HepG2 (cell line): ENCODE measurements at regions not wholly inside any gene's neighbourhood (a gene's known extent, or its start where the extent isn't known, plus 50 kb on each side); places are given as distances from the start of the nearest gene placed in this dataset.
"Not testable (repeated sequence)": the region's sequence is repeated elsewhere in the genome, so short reads cannot be mapped to it uniquely, and the experiment has no call there.

Experiments
- ATAC-seq: fragments of 200-7000 bp; cut with Tn5 transposase; 3 replicates; pipeline ENCODE4 v1.9.1; 2020; ENCODE audit warnings: mild to moderate bottlenecking, moderate library complexity
- BruUV-seq: library from RNA; stranded (reverse); fragments of 400-500 nt; replicated peaks from 2 replicates; lab custom pipeline; 2021; lab: Mats Ljungman, UMichigan
- CTCF ChIA-PET: fragments of 300-600 bp; formaldehyde crosslinking; extraction: SDS; loops from one replicate; lab custom pipeline; 2021; ENCODE audit warnings: low total read pairs, inconsistent platforms, low intra/inter-chr PET ratio; lab: Yijun Ruan, JAX
- POLR2A ChIA-PET: fragments of 350-600 bp; sonication (Branson Sonifier 250); formaldehyde crosslinking; loops from one replicate; lab custom pipeline; 2020; ENCODE audit warnings: antibody characterized with exemption, inconsistent platforms; lab: Yijun Ruan, JAX
- DNase-seq: peaks from one replicate; pipeline ENCODE4 v3.0.0-alpha.2; 2015; ENCODE audit warnings: low spot score
- FAIRE-seq: peaks from 3 replicates; lab custom pipeline; 2011; peaks lifted over from hg19 to GRCh38; lab: Jason Lieb, UNC
- H2AFZ ChIP-seq: one replicate; pipeline ENCODE4 v1.6.1; 2011; ENCODE audit warnings: low read length, inconsistent platforms
- H3K27ac ChIP-seq: fragments of 300-600 bp; 3 replicates; pipeline ENCODE4 v1.8.0; 2011; ENCODE audit warnings: mixed run types, mild to moderate bottlenecking, mixed read lengths, low read length, inconsistent platforms; ENCODE audit not compliant: insufficient read depth; ENCODE audit errors: extremely low read length
- H3K27me3 ChIP-seq, 2 experiments: fragments of 200-600 bp in 1 of 2; 2 replicates in 1 of 2; 3 replicates in 1 of 2; pipeline versions ENCODE4 v1.6.0 to v1.8.0; 2011; ENCODE audit warnings: low read length in 2 of 2, mild to moderate bottlenecking in 2 of 2, moderate library complexity in 2 of 2, inconsistent platforms in 1 of 2; ENCODE audit not compliant: insufficient read depth in 2 of 2, control insufficient read depth in 1 of 2
- H3K36me3 ChIP-seq, 2 experiments: fragments of 200-600 bp in 1 of 2; replicated peaks in 1 of 2; 2 replicates in 1 of 2; 3 replicates in 1 of 2; pipeline versions ENCODE4 v1.5.1 to v1.8.0; 2011; ENCODE audit warnings: low read length in 2 of 2, inconsistent platforms in 1 of 2; ENCODE audit not compliant: insufficient read depth in 2 of 2, control insufficient read depth in 1 of 2
- H3K4me1 ChIP-seq: 2 replicates; pipeline ENCODE4 v1.5.1; 2012; ENCODE audit warnings: low read length, inconsistent platforms; ENCODE audit not compliant: insufficient read depth
- H3K4me2 ChIP-seq: 2 replicates; pipeline ENCODE4 v1.6.0; 2011; ENCODE audit warnings: low read depth, low read length, inconsistent platforms
- H3K4me3 ChIP-seq, 3 experiments: fragments of 200-600 bp in 1 of 3; sonication (generic), shearing (Covaris generic) in 1 of 3; replicated peaks in 1 of 3; 2 replicates each; pipeline ENCODE4 v1.5.1; 2011 to 2016; ENCODE audit warnings: low read length in 3 of 3, inconsistent platforms in 2 of 3, low read depth in 2 of 3, mild to moderate bottlenecking in 2 of 3, control low read depth in 1 of 3, mixed read lengths in 1 of 3; ENCODE audit not compliant: insufficient read depth in 1 of 3
- H3K79me2 ChIP-seq: one replicate; pipeline ENCODE4 v1.6.1; 2011; ENCODE audit warnings: low read length, inconsistent platforms; ENCODE audit not compliant: insufficient read depth
- H3K9ac ChIP-seq: 2 replicates; pipeline ENCODE4 v1.6.0; 2011; ENCODE audit warnings: mild to moderate bottlenecking, low read depth, low read length, inconsistent platforms; ENCODE audit not compliant: insufficient read depth
- H3K9me3 ChIP-seq: 2 replicates; pipeline ENCODE4 v1.5.1; 2012; ENCODE audit warnings: mild to moderate bottlenecking, low read length
- H4K20me1 ChIP-seq: 2 replicates; pipeline ENCODE4 v1.6.0; 2011; ENCODE audit warnings: inconsistent platforms, mild to moderate bottlenecking, low read length, moderate library complexity; ENCODE audit not compliant: insufficient read depth
- ATAD3A ChIP-seq: sonication (generic); formaldehyde crosslinking; IDR thresholded peaks from 2 replicates; pipeline ENCODE4 v1.4.0; 2020; ENCODE audit warnings: missing genetic modification reagents
- ISX ChIP-seq: sonication (generic); formaldehyde crosslinking; conservative IDR thresholded peaks from 2 replicates; pipeline ENCODE4 v1.5.0; 2020; ENCODE audit warnings: missing genetic modification reagents
- KDM6A ChIP-seq: IDR thresholded peaks from 2 replicates; pipeline ENCODE4 v1.6.1; 2016; ENCODE audit warnings: low read depth
- MLLT10 ChIP-seq: sonication (generic); formaldehyde crosslinking; IDR thresholded peaks from 2 replicates; pipeline ENCODE4 v1.4.0; 2020; ENCODE audit warnings: missing genetic modification reagents
- RORA ChIP-seq: sonication (generic); formaldehyde crosslinking; IDR thresholded peaks from 2 replicates; pipeline ENCODE4 v1.5.0; 2020; ENCODE audit warnings: mild to moderate bottlenecking, missing genetic modification reagents, moderate library complexity
- WGBS: methylation state at CpG from one replicate; pipeline ENCODE4 v1.1.6; 2017; ENCODE audit warnings: low lambda C conversion rate; 5-methylcytosine and 5-hydroxymethylcytosine counted together
- in situ Hi-C: cut with HindIII; loops from 2 replicates; pipeline ENCODE4 v1.10.0; 2017; ENCODE audit warnings: low pct_unique_long_range_greater_than_20kb; ENCODE audit not compliant: extremely low pct_ligation_motif_present
- intact Hi-C: fragments of 100-400 bp; cut with micrococcal nuclease; formaldehyde crosslinking; loops from one replicate; pipeline ENCODE4 v1.10.0; 2022; ENCODE audit not compliant: unreplicated experiment
- TF ChIP-seq, protein P1 (sequence below), 2 experiments: sonication (generic) in 1 of 2; formaldehyde crosslinking in 1 of 2; IDR thresholded peaks; 2 replicates each; pipeline versions ENCODE4 v1.4.0 to v1.6.1; 2016 to 2020; ENCODE audit warnings: borderline replicate concordance in 1 of 2, low read depth in 1 of 2, mild to moderate bottlenecking in 1 of 2, missing genetic modification reagents in 1 of 2

DNA sequence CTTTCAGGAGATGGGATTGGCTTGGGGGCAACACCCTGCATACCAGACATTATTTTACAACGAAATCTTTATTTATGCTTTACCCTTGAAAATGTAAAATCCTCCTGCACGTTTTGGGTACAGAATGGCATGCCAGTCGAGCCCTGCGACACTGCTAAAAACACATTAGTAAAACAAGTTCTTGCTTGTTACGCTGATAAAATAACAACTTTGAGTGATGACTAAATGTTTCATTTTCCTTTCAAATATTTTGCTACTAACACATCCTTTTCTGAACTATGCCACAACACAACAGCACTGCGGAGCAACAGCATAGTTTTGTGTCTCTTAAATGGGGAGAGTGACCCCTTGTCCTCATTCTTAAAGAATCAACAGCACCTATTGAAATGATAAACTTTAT, 76.0 kb upstream of the SEMA3D start (continued):
- TF ChIP-seq, protein P1, sequence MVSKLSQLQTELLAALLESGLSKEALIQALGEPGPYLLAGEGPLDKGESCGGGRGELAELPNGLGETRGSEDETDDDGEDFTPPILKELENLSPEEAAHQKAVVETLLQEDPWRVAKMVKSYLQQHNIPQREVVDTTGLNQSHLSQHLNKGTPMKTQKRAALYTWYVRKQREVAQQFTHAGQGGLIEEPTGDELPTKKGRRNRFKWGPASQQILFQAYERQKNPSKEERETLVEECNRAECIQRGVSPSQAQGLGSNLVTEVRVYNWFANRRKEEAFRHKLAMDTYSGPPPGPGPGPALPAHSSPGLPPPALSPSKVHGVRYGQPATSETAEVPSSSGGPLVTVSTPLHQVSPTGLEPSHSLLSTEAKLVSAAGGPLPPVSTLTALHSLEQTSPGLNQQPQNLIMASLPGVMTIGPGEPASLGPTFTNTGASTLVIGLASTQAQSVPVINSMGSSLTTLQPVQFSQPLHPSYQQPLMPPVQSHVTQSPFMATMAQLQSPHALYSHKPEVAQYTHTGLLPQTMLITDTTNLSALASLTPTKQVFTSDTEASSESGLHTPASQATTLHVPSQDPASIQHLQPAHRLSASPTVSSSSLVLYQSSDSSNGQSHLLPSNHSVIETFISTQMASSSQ (IDR thresholded peaks at IDR 0.05; ENCODE audit: low read depth), result no peak
- TF ChIP-seq, protein P1 (CRISPR knock-in tag; IDR thresholded peaks at IDR 0.05; ENCODE audit: borderline replicate concordance), result no peak
- TF ChIP-seq ISX (CRISPR knock-in tag), result no peak

DNA sequence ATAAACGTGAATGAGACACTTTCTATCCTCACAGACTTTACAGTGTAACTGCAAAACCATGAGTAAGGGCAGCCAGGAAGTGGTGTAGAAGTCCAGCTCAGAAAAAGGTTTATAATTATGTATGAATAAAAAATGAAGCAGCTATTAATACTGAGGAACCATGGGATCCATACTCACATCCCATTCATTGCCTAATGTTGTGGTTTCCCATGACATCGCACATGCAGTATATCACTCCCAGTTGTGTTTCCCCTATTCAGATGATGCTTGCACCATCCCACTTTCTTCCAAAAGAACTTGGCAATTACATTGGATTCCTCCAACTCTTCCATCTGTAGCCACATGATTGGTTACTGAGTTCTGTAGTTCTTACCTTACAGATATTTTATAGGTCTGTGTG, 74.5 kb upstream of the SEMA3D start:
- intact Hi-C loops (no loop called here), in situ Hi-C loops (no loop called here)
- Histone ChIP-seq H2AFZ (no peak overlapping the region), H3K27ac (no peak overlapping the region), H3K9me3 (no peaks in the 10 kb centered on the region), H3K4me3 (no peak overlapping the region), H3K4me1 (no peaks in the 10 kb centered on the region), H3K4me2 (no peak overlapping the region), H3K36me3 (no peaks in the 10 kb centered on the region), H4K20me1 (no peaks in the 10 kb centered on the region), H3K9ac (no peak overlapping the region), H3K27me3 (no peaks in the 10 kb centered on the region), H3K79me2 (no peaks in the 10 kb centered on the region)
- ChIA-PET CTCF (no interaction called here), POLR2A (no interaction called here)
- FAIRE-seq (no peak), DNase-seq (no peak), ATAC-seq (no peak)
- BruUV-seq, result no TSS peak
- TF ChIP-seq RORA (no peak), ATAD3A (CRISPR knock-in tag) (no peak), MLLT10 (CRISPR knock-in tag) (no peak), KDM6A (CRISPR knock-in tag) (no peak)
- 44% methylated on average over 2 of the region's 2 CpGs for WGBS

DNA sequence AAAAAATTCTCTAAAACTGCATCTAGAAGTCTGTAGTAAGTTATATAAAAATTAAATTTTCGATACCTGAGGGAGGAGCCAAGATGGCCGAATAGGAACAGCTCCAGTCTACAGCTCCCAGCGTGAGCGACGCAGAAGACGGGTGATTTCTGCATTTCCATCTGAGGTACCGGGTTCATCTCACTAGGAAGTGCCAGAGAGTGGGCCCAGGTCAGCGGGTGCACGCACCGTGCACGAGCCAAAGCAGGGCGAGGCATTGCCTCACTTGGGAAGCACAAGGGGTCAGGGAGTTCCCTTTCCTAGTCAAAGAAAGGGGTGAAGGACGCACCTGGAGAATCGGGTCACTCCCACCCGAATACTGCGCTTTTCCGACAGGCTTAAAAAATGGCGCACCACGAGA, 62.9 kb upstream of the SEMA3D start:
- WGBS, result 73% methylated on average over 19 of the region's 19 CpGs
- H3K79me2 ChIP-seq, ATAC-seq, H3K4me1 ChIP-seq, in situ Hi-C loops, H3K4me3 ChIP-seq, DNase-seq, POLR2A ChIA-PET, H3K36me3 ChIP-seq, FAIRE-seq, H3K9me3 ChIP-seq, H3K9ac ChIP-seq, H3K27me3 ChIP-seq, intact Hi-C loops, H3K4me2 ChIP-seq, BruUV-seq, H2AFZ ChIP-seq, H4K20me1 ChIP-seq, CTCF ChIA-PET, H3K27ac ChIP-seq: not testable (repeated sequence)
